GM12878 (cell line): ENCODE measurements at regions not wholly inside any gene's neighbourhood (a gene's known extent, or its start where the extent isn't known, plus 50 kb on each side); places are given as distances from the start of the nearest gene placed in this dataset.

Source experiments
- ATAC-seq: fragments of 200-7000 bp; cut with Tn5 transposase; 3 replicates; pipeline ENCODE4 v1.9.1; 2020; ENCODE audit warnings: mild to moderate bottlenecking, moderate library complexity
- BruUV-seq: library from RNA; stranded (reverse); fragments of 400-500 nt; replicated peaks from 2 replicates; lab custom pipeline; 2021; lab: Mats Ljungman, UMichigan
- CTCF ChIA-PET: fragments of 300-600 bp; sonication (Branson Sonifier 250); formaldehyde crosslinking; extraction: SDS; loops from one replicate; lab custom pipeline; 2021; ENCODE audit warnings: inconsistent platforms; lab: Yijun Ruan, JAX
- POLR2A ChIA-PET: fragments of 350-600 bp; formaldehyde crosslinking; extraction: SDS; loops from one replicate; lab custom pipeline; 2021; ENCODE audit warnings: inconsistent platforms; lab: Charles Lee
- RAD21 ChIA-PET: fragments of 300-600 bp; sonication (Branson Sonifier 250); formaldehyde crosslinking; loops from one replicate; lab custom pipeline; 2023; ENCODE audit warnings: antibody characterized with exemption; ENCODE audit not compliant: unreplicated experiment; lab: Charles Lee
- SMC1A ChIA-PET: fragments of 300-600 bp; sonication (Branson Sonifier 250); formaldehyde crosslinking; loops from one replicate; lab custom pipeline; 2023; ENCODE audit not compliant: unreplicated experiment, uncharacterized antibody; lab: Charles Lee
- DNase-seq: peaks from one replicate; pipeline ENCODE4 v3.0.0-alpha.2; 2011; ENCODE audit warnings: low read depth, low spot score
- FAIRE-seq: peaks from 3 replicates; lab custom pipeline; 2011; peaks lifted over from hg19 to GRCh38; lab: Jason Lieb, UNC
- H2AFZ ChIP-seq: 2 replicates; pipeline ENCODE4 v1.6.0; 2011; ENCODE audit warnings: low read depth, low read length, control low read depth; ENCODE audit not compliant: control insufficient read depth
- H3K27ac ChIP-seq: 2 replicates; pipeline ENCODE4 v1.5.1; 2011; ENCODE audit warnings: control low read depth; ENCODE audit not compliant: control insufficient read depth, insufficient read depth
- H3K27me3 ChIP-seq, 2 experiments: replicated peaks in 1 of 2; 2 replicates each; pipeline versions ENCODE4 v1.6.0 to v1.6.1; 2011; ENCODE audit warnings: low read length in 1 of 2; ENCODE audit not compliant: control insufficient read depth in 2 of 2, insufficient read depth in 2 of 2
- H3K36me3 ChIP-seq, 2 experiments: 2 replicates each; pipeline ENCODE4 v1.5.1; 2011; ENCODE audit warnings: low read length in 1 of 2; ENCODE audit not compliant: control insufficient read depth in 2 of 2, insufficient read depth in 2 of 2
- H3K4me1 ChIP-seq: 2 replicates; pipeline ENCODE4 v1.6.1; 2011; ENCODE audit warnings: mild to moderate bottlenecking, low read length, moderate library complexity, mixed read lengths; ENCODE audit not compliant: control insufficient read depth, insufficient read depth
- H3K4me2 ChIP-seq: 2 replicates; pipeline ENCODE4 v1.6.0; 2011; ENCODE audit warnings: control low read depth; ENCODE audit not compliant: control insufficient read depth, insufficient read depth
- H3K4me3 ChIP-seq: fragments of 200-600 bp; sonication (generic); 2 replicates; pipeline ENCODE4 v1.5.1; 2016
- H3K79me2 ChIP-seq: 2 replicates; pipeline ENCODE4 v1.6.0; 2011; ENCODE audit warnings: low read length; ENCODE audit not compliant: control insufficient read depth, insufficient read depth
- H3K9ac ChIP-seq: 2 replicates; pipeline ENCODE4 v1.8.0; 2011; ENCODE audit warnings: low read length, control low read depth, mixed read lengths; ENCODE audit not compliant: control insufficient read depth, insufficient read depth
- H3K9me3 ChIP-seq: replicated peaks from 3 replicates; pipeline ENCODE4 v1.5.1; 2011; ENCODE audit warnings: mild to moderate bottlenecking, low read length; ENCODE audit not compliant: control insufficient read depth, insufficient read depth
- H4K20me1 ChIP-seq: 2 replicates; pipeline ENCODE4 v1.6.0; 2011; ENCODE audit not compliant: control insufficient read depth, insufficient read depth
- ATF7 ChIP-seq: fragments of 450-650 bp; IDR thresholded peaks from 2 replicates; pipeline ENCODE4 v1.6.1; 2016; ENCODE audit warnings: low read depth, mild to moderate bottlenecking
- BACH1 ChIP-seq: fragments of 450-650 bp; IDR thresholded peaks from 2 replicates; pipeline ENCODE4 v1.6.1; 2017; ENCODE audit warnings: mild to moderate bottlenecking, borderline replicate concordance
- BCL11A ChIP-seq: IDR thresholded peaks from 2 replicates; pipeline ENCODE4 v1.6.1; 2011; ENCODE audit warnings: low read depth, low read length
- DPF2 ChIP-seq: fragments of 450-650 bp; IDR thresholded peaks from 2 replicates; pipeline ENCODE4 v1.6.1; 2017; ENCODE audit warnings: mild to moderate bottlenecking
- KDM1A ChIP-seq: fragments of 200-600 bp; sonication (generic); IDR thresholded peaks from 2 replicates; pipeline ENCODE4 v1.6.1; 2016; ENCODE audit warnings: borderline replicate concordance
- NFIC ChIP-seq: IDR thresholded peaks from 2 replicates; pipeline ENCODE4 v1.6.1; 2012; ENCODE audit warnings: low read depth, mild to moderate bottlenecking, inconsistent platforms, low read length, moderate library complexity
- PAX5 ChIP-seq: IDR thresholded peaks from 2 replicates; pipeline ENCODE4 v1.6.1; 2011; ENCODE audit warnings: low read depth, low read length, borderline replicate concordance
- RBBP5 ChIP-seq: fragments of 200-600 bp; sonication (generic); conservative IDR thresholded peaks from 2 replicates; pipeline ENCODE4 v1.6.1; 2016
- RUNX3 ChIP-seq: IDR thresholded peaks from 2 replicates; pipeline ENCODE4 v1.6.1; 2012; ENCODE audit warnings: low read length, inconsistent platforms
- SIN3A ChIP-seq: IDR thresholded peaks from 2 replicates; pipeline ENCODE4 v1.6.1; 2012; ENCODE audit warnings: low read depth, low read length, improper control_type of control experiment
- SIX5 ChIP-seq: IDR thresholded peaks from 2 replicates; pipeline ENCODE4 v1.6.1; 2011; ENCODE audit warnings: mild to moderate bottlenecking, low read depth, low read length, moderate library complexity; ENCODE audit not compliant: severe bottlenecking
- SMAD5 ChIP-seq: IDR thresholded peaks from 2 replicates; pipeline ENCODE4 v1.6.1; 2016; ENCODE audit warnings: antibody characterized with exemption, low read depth
- SPI1 ChIP-seq: IDR thresholded peaks from 2 replicates; pipeline ENCODE4 v1.6.1; 2011; ENCODE audit warnings: low read depth, mild to moderate bottlenecking, low read length, moderate library complexity, borderline replicate concordance; ENCODE audit not compliant: insufficient read depth
- SRF ChIP-seq, 2 experiments: IDR thresholded peaks; 2 replicates each; pipeline ENCODE4 v1.6.1; 2011; ENCODE audit warnings: low read depth in 2 of 2, low read length in 2 of 2, mild to moderate bottlenecking in 1 of 2, moderate library complexity in 1 of 2
- SUPT20H ChIP-seq: IDR thresholded peaks from 2 replicates; pipeline ENCODE4 v1.6.1; 2011; ENCODE audit warnings: low read depth, mild to moderate bottlenecking, low read length, moderate library complexity, borderline replicate concordance; ENCODE audit not compliant: control insufficient read depth
- SUZ12 ChIP-seq: fragments of 200-600 bp; sonication (generic); IDR thresholded peaks from one replicate; pipeline ENCODE4 v1.6.1; 2018; ENCODE audit warnings: antibody characterized with exemption, mild to moderate bottlenecking; ENCODE audit not compliant: unreplicated experiment
- TCF12 ChIP-seq: IDR thresholded peaks from 2 replicates; pipeline ENCODE4 v1.6.1; 2011; ENCODE audit warnings: low read depth, mild to moderate bottlenecking, low read length
- USF1 ChIP-seq: IDR thresholded peaks from 2 replicates; pipeline ENCODE4 v1.6.1; 2011; ENCODE audit warnings: borderline replicate concordance, low read depth, mild to moderate bottlenecking, moderate library complexity, mixed read lengths, low read length; ENCODE audit not compliant: insufficient read depth; ENCODE audit errors: extremely low read length
- WRNIP1 ChIP-seq: IDR thresholded peaks from 2 replicates; pipeline ENCODE4 v1.6.1; 2011; ENCODE audit warnings: low read depth, low read length, improper control_type of control experiment, borderline replicate concordance
- YBX1 ChIP-seq: fragments of 450-650 bp; IDR thresholded peaks from 2 replicates; pipeline ENCODE4 v1.6.1; 2016; ENCODE audit warnings: antibody characterized with exemption
- ZZZ3 ChIP-seq: IDR thresholded peaks from 2 replicates; pipeline ENCODE4 v1.6.1; 2011; ENCODE audit warnings: low read depth; ENCODE audit not compliant: control insufficient read depth, insufficient read length
- WGBS: methylation state at CpG from one replicate; pipeline ENCODE4 v1.1.6; 2016; ENCODE audit warnings: low lambda C conversion rate; ENCODE audit not compliant: insufficient replicate concordance, insufficient coverage; ENCODE audit errors: missing lambda C conversion rate; 5-methylcytosine and 5-hydroxymethylcytosine counted together
- in situ Hi-C: fragments of 300-500 bp; cut with MboI; formaldehyde crosslinking; loops from 9 replicates; pipeline ENCODE4 v1.14.3; 2018; ENCODE audit warnings: mixed read lengths
- intact Hi-C: fragments of 100-400 bp; cut with micrococcal nuclease; formaldehyde crosslinking; loops from one replicate; pipeline ENCODE4 v1.14.2; 2022; ENCODE audit not compliant: unreplicated experiment
- TF ChIP-seq, protein P1 (sequence below): fragments of 450-650 bp; IDR thresholded peaks from 2 replicates; pipeline ENCODE4 v1.6.1; 2018; ENCODE audit warnings: borderline replicate concordance, mild to moderate bottlenecking; ENCODE audit not compliant: partially characterized antibody
- TF ChIP-seq, protein P2 (sequence below): IDR thresholded peaks from 2 replicates; pipeline ENCODE4 v1.6.1; 2011; ENCODE audit warnings: low read depth, low read length, improper control_type of control experiment, borderline replicate concordance

DNA sequence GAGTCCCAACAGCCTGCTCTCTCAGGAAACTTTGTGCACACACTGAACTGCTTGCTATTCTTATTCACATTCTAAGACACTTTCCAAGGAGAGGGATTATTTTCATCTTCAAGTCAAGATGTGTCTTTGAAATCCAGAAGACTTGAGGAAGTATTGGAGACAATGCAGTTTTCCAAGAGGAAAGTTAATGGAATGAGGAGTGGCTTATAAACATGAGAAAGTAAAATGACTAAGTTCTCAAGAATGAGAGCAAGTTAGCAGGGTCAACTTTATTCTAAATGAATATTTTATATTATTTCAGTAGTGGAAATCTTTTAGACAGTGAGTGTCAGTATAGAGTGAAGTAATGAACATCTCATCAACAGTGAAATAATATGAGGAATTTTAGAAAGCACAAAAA lies 1239.3 kb downstream of the MRPL39 start (continued):
- TF ChIP-seq NFIC: no peak
- no peak for TF ChIP-seq YBX1
- TF ChIP-seq SUZ12: no peak
- no peak for TF ChIP-seq SRF (IDR thresholded peaks at IDR 0.05; ENCODE audit: low read depth in 2 of 2, low read length in 2 of 2)
- TF ChIP-seq SMAD5: no peak
- TF ChIP-seq TCF12: no peak
- TF ChIP-seq SUPT20H: no peak
- TF ChIP-seq BACH1: no peak

DNA sequence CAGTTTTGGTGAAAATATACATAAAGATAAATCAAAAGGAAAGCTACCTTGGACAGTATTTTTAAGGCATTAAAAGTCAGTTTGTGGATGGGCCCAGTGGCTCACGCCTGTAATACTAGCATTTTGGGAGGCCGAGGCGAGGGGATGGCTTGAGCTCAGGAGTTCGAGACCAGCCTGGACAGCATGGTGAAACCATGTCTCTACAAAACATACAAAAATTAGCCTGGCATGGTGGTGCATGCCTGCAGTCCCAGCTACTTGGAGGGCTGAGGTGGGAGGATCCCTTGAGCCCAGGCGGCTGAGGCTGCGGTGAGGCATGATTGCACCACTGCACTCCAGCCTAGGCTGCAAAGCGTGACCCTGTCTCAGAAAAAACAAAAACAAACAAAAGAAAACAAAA lies 1253.8 kb downstream of the MRPL39 start:
- no peaks in the 10 kb centered on the region for H3K4me1 ChIP-seq
- in situ Hi-C loops: no loop called here
- H3K27ac ChIP-seq: no peak overlapping the region
- ATAC-seq (no peak), FAIRE-seq (no peak), DNase-seq (no peak)
- POLR2A ChIA-PET: no interaction called here
- no peak overlapping the region for H3K4me2 ChIP-seq
- 46% methylated on average over 7 of the region's 7 CpGs for WGBS
- TF ChIP-seq, protein P1, sequence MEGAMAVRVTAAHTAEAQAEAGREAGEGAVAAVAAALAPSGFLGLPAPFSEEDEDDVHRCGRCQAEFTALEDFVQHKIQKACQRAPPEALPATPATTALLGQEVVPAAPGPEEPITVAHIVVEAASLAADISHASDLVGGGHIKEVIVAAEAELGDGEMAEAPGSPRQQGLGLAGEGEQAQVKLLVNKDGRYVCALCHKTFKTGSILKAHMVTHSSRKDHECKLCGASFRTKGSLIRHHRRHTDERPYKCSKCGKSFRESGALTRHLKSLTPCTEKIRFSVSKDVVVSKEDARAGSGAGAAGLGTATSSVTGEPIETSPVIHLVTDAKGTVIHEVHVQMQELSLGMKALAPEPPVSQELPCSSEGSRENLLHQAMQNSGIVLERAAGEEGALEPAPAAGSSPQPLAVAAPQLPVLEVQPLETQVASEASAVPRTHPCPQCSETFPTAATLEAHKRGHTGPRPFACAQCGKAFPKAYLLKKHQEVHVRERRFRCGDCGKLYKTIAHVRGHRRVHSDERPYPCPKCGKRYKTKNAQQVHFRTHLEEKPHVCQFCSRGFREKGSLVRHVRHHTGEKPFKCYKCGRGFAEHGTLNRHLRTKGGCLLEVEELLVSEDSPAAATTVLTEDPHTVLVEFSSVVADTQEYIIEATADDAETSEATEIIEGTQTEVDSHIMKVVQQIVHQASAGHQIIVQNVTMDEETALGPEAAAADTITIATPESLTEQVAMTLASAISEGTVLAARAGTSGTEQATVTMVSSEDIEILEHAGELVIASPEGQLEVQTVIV: no peak
- TF ChIP-seq RUNX3 (no peak), SIN3A (no peak), SPI1 (no peak), WRNIP1 (no peak), BCL11A (no peak), SIX5 (no peak), DPF2 (no peak), ZZZ3 (no peak), PAX5 (no peak), ATF7 (no peak), USF1 (no peak), RBBP5 (no peak), KDM1A (no peak)
- TF ChIP-seq, protein P2, sequence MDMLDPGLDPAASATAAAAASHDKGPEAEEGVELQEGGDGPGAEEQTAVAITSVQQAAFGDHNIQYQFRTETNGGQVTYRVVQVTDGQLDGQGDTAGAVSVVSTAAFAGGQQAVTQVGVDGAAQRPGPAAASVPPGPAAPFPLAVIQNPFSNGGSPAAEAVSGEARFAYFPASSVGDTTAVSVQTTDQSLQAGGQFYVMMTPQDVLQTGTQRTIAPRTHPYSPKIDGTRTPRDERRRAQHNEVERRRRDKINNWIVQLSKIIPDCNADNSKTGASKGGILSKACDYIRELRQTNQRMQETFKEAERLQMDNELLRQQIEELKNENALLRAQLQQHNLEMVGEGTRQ: no peak
- H3K9me3 ChIP-seq: no peaks in the 10 kb centered on the region
- no peaks in the 10 kb centered on the region for H3K36me3 ChIP-seq
- no peaks in the 10 kb centered on the region for H3K79me2 ChIP-seq
- SMC1A ChIA-PET: interaction anchor here (1.0 to 1.5 kb wide), 2 partner anchors 12 to 15 kb away, joined by 4 read pairs; no protein-coding TSS in a partner anchor
- H3K27me3 ChIP-seq: no peaks in the 10 kb centered on the region
- BruUV-seq: no TSS peak
- no peaks in the 10 kb centered on the region for H4K20me1 ChIP-seq
- RAD21 ChIA-PET: no interaction called here
- H3K4me3 ChIP-seq: no peak overlapping the region
- intact Hi-C loops: no loop called here
- H3K9ac ChIP-seq: no peak overlapping the region
- CTCF ChIA-PET: no interaction called here
- no peak overlapping the region for H2AFZ ChIP-seq
